AG04450 (cell line): ENCODE measurements at regions not wholly inside any gene's neighbourhood (a gene's known extent, or its start where the extent isn't known, plus 50 kb on each side); places are given as distances from the start of the nearest gene placed in this dataset.

Experiments
- CTCF ChIA-PET: fragments of 300-600, 350-600 bp; formaldehyde crosslinking; extraction: SDS; loops from one replicate; lab custom pipeline; 2022; ENCODE audit warnings: antibody characterized with exemption, inconsistent platforms; lab: Charles Lee
- POLR2A ChIA-PET: fragments of 350-600 bp; formaldehyde crosslinking; extraction: SDS; loops from one replicate; lab custom pipeline; 2021; ENCODE audit warnings: antibody characterized with exemption, inconsistent platforms; lab: Yijun Ruan, JAX
- DNase-seq: peaks from one replicate; pipeline ENCODE4 v3.0.0-alpha.2; 2011; ENCODE audit warnings: low read depth, low spot score
- H3K27ac ChIP-seq: one replicate; pipeline ENCODE4 v1.5.1; 2012; ENCODE audit warnings: low read depth, low read length, control low read depth
- H3K27me3 ChIP-seq: one replicate; pipeline ENCODE4 v1.6.0; 2012; ENCODE audit warnings: low read length; ENCODE audit not compliant: control insufficient read depth, insufficient read depth
- H3K4me3 ChIP-seq: 2 replicates; pipeline ENCODE4 v1.5.1; 2011; ENCODE audit warnings: mild to moderate bottlenecking, low read depth, low read length, control low read depth
- H3K9me3 ChIP-seq: 2 replicates; pipeline ENCODE4 v1.5.1; 2012; ENCODE audit warnings: low read length; ENCODE audit not compliant: control insufficient read depth, insufficient read depth
- TF ChIP-seq, protein P1 (sequence below): IDR thresholded peaks from 2 replicates; pipeline ENCODE4 v1.5.1; 2011; ENCODE audit warnings: low read depth, low read length, control low read depth, inconsistent platforms

DNA sequence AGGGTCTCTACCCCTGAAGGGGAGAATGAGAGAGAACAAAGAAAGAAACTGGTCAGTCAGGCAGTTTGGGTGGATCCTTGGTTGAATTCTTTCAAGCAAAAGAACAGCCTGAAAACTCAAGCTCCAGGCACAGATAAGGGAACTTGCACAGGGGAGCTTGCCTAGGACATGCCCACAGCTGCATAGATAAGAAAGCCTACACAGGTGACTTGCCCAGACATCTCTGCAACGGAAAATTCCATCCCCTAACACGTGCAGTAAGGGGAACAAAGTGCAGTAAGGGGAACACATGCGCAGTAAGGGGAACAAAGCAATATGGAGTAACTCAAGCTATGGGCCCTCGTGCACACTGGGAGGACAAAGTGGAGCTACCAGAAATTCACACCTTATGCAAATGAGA is 540.1 kb upstream of the MIS18BP1 start:
- TF ChIP-seq, protein P1, sequence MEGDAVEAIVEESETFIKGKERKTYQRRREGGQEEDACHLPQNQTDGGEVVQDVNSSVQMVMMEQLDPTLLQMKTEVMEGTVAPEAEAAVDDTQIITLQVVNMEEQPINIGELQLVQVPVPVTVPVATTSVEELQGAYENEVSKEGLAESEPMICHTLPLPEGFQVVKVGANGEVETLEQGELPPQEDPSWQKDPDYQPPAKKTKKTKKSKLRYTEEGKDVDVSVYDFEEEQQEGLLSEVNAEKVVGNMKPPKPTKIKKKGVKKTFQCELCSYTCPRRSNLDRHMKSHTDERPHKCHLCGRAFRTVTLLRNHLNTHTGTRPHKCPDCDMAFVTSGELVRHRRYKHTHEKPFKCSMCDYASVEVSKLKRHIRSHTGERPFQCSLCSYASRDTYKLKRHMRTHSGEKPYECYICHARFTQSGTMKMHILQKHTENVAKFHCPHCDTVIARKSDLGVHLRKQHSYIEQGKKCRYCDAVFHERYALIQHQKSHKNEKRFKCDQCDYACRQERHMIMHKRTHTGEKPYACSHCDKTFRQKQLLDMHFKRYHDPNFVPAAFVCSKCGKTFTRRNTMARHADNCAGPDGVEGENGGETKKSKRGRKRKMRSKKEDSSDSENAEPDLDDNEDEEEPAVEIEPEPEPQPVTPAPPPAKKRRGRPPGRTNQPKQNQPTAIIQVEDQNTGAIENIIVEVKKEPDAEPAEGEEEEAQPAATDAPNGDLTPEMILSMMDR = no peak
- ChIA-PET POLR2A (no interaction called here), CTCF (interaction anchor here (0.7 kb wide), 1 partner anchor 535 kb away, joined by 5 read pairs; no protein-coding TSS in a partner anchor)
- DNase-seq = no peak
- no peak overlapping the region for H3K27ac ChIP-seq
- H3K4me3 ChIP-seq = no peak overlapping the region
- H3K27me3 ChIP-seq = no peaks in the 10 kb centered on the region
- H3K9me3 ChIP-seq = peaks cover 7% of the 10 kb centered on the region

DNA sequence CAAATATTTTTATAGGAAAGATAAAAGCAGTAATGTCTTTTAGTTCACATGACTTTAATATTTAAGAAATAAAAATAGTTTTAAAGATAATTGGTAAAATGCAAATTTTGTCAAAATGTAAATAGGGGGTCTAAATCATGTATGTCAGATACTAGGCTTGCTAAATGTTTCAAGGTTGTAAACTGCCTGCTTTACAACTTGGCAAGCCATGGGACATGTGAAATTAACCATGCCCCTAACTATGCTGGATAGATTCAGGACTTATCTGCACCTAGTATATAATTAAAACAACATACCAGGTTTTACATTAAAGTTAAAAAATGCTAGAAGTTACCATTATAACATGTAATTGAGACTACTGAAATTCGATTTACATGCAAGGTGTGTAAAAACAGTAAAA is 537.3 kb upstream of the MIS18BP1 start:
- ChIA-PET CTCF (no interaction called here), POLR2A (no interaction called here)
- TF ChIP-seq, protein P1 = no peak
- Histone ChIP-seq H3K4me3 (no peak overlapping the region), H3K27ac (no peak overlapping the region), H3K27me3 (no peaks in the 10 kb centered on the region), H3K9me3 (peaks cover 9% of the 10 kb centered on the region; the same call in 1 of the 2 replicates)
- DNase-seq = no peak

- ChIA-PET CTCF (no interaction called here), POLR2A (no interaction called here)
- TF ChIP-seq, protein P1 = no peak
- DNase-seq = no peak
- Histone ChIP-seq H3K27ac (no peak overlapping the region), H3K9me3 (peaks cover 9% of the 10 kb centered on the region; the same call in 1 of the 2 replicates), H3K27me3 (no peaks in the 10 kb centered on the region), H3K4me3 (no peak overlapping the region)
Measured at GRCh38 chr14:45787167-45787566, 534.2 kb upstream of the MIS18BP1 start.

- CTCF ChIA-PET = no interaction called here
- H3K27me3 ChIP-seq = no peaks in the 10 kb centered on the region
- H3K4me3 ChIP-seq = no peak overlapping the region
- H3K27ac ChIP-seq = no peak overlapping the region
- TF ChIP-seq, protein P1 = no peak
- H3K9me3 ChIP-seq = peaks cover 9% of the 10 kb centered on the region; the same call in 1 of the 2 replicates
- POLR2A ChIA-PET = no interaction called here
- DNase-seq = no peak
Measured at GRCh38 chr14:45786266-45786665, 533.3 kb upstream of the MIS18BP1 start.

- Histone ChIP-seq H3K9me3 (peaks cover 9% of the 10 kb centered on the region; the same call in 1 of the 2 replicates), H3K27me3 (no peaks in the 10 kb centered on the region), H3K4me3 (no peak overlapping the region), H3K27ac (no peak overlapping the region)
- DNase-seq = no peak
- ChIA-PET POLR2A (no interaction called here), CTCF (no interaction called here)
- TF ChIP-seq, protein P1 = no peak
Measured at GRCh38 chr14:45785240-45785639, 532.2 kb upstream of the MIS18BP1 start.
